ENCODE measurements at regions not wholly inside any gene's neighbourhood (a gene's known extent, or its start where the extent isn't known, plus 50 kb on each side); places are given as distances from the start of the nearest gene placed in this dataset.

DNA sequence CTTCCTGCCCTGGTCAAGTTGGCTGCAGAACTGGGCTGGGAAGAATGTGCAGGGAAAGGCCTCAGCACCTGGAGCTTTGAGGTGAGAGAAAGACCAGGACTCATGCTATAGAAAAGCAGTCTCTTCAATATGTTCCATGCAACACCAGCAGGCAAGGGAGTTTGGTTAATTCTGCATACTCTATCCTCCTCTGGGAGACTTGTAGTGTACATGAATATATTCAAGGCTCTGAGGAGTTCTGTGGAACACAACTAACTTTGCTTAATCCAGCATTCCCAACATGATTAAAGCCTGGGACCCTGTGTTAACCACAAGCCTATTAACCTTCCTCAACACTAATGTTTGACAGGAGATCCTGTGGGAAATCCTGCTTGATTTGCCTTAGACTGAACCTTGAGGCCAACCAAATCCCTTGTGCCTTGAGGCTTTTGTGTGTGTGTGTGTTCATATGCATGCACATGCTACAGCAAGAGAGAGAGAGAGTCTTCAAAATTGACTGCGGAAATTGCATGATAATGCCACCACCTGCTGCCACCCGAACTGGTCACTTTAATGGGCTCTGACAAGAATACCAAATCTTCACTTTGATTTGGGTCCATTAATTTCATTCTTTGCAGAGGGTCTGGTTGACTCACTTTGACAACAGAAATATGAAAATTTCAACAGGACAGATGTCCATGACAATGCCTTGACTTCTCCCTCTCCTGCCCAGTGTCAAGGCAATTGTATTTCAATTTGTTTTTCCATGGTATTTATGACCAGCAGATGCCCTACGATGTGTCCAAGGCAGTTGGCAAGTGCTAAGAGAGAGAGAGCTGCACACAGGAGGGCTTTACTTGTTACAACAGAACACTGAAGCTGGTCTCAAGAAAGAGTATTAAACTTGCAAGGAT lies 238.2 kb upstream of the ZBED5 start:
- DNase-seq (ENCODE audit: extremely low spot score, unreplicated experiment), result no peak
- TF ChIP-seq, protein P1, sequence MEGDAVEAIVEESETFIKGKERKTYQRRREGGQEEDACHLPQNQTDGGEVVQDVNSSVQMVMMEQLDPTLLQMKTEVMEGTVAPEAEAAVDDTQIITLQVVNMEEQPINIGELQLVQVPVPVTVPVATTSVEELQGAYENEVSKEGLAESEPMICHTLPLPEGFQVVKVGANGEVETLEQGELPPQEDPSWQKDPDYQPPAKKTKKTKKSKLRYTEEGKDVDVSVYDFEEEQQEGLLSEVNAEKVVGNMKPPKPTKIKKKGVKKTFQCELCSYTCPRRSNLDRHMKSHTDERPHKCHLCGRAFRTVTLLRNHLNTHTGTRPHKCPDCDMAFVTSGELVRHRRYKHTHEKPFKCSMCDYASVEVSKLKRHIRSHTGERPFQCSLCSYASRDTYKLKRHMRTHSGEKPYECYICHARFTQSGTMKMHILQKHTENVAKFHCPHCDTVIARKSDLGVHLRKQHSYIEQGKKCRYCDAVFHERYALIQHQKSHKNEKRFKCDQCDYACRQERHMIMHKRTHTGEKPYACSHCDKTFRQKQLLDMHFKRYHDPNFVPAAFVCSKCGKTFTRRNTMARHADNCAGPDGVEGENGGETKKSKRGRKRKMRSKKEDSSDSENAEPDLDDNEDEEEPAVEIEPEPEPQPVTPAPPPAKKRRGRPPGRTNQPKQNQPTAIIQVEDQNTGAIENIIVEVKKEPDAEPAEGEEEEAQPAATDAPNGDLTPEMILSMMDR (IDR thresholded peaks at IDR 0.05), result no peak
- Mint-ChIP-seq H3K9me3 (ENCODE audit: unreplicated experiment) (peaks cover 6% of the 10 kb centered on the region), H3K36me3 (ENCODE audit: unreplicated experiment) (no peaks in the 10 kb centered on the region), H3K4me3 (ENCODE audit: unreplicated experiment) (no peak overlapping the region), H3K27me3 (ENCODE audit: unreplicated experiment) (peaks cover 69% of the 10 kb centered on the region), H3K27ac (ENCODE audit: unreplicated experiment) (no peak overlapping the region), H3K4me1 (ENCODE audit: unreplicated experiment) (no peaks in the 10 kb centered on the region)

DNA sequence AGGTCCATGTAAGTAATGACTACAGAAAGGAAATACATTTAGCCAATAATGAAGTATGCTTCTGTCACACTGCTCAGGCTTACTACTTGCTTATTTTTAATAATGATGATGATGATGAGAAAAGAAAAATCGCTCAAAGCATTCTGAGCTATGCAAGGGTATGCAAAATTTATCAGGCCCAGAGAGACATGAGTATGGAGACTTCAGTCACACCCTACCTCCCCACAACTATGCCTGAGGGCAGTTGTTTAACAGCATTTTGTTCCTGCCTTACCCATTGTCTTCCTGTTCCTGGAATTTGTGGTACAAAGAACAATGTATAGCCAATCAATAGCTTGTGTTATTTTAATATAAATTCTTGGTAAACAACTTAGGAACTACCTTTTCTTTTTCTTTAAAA lies 232.6 kb upstream of the ZBED5 start:
- no peak overlapping the region for H3K27ac Mint-ChIP-seq (ENCODE audit: unreplicated experiment)
- TF ChIP-seq, protein P1 (IDR thresholded peaks at IDR 0.05), result no peak
- peaks cover 6% of the 10 kb centered on the region for H3K9me3 Mint-ChIP-seq (ENCODE audit: unreplicated experiment)
- no peak for DNase-seq (ENCODE audit: extremely low spot score, unreplicated experiment)
- no peaks in the 10 kb centered on the region for H3K36me3 Mint-ChIP-seq (ENCODE audit: unreplicated experiment)
- no peaks in the 10 kb centered on the region for H3K4me1 Mint-ChIP-seq (ENCODE audit: unreplicated experiment)
- H3K4me3 Mint-ChIP-seq (ENCODE audit: unreplicated experiment), result no peak overlapping the region
- H3K27me3 Mint-ChIP-seq (ENCODE audit: unreplicated experiment), result peaks cover 22% of the 10 kb centered on the region

- TF ChIP-seq, protein P1 (IDR thresholded peaks at IDR 0.05), result no peak
- no peak overlapping the region for H3K4me3 Mint-ChIP-seq (ENCODE audit: unreplicated experiment)
Observed at GRCh38 chr11:11089805-11090204, 232.0 kb upstream of the ZBED5 start.

GRCh38 chr11:11086979-11087378 lies 229.1 kb upstream of the ZBED5 start:
- Mint-ChIP-seq H3K27ac (ENCODE audit: unreplicated experiment) (no peak overlapping the region), H3K4me1 (ENCODE audit: unreplicated experiment) (no peaks in the 10 kb centered on the region), H3K36me3 (ENCODE audit: unreplicated experiment) (no peaks in the 10 kb centered on the region), H3K4me3 (ENCODE audit: unreplicated experiment) (no peak overlapping the region), H3K9me3 (ENCODE audit: unreplicated experiment) (peaks cover 6% of the 10 kb centered on the region), H3K27me3 (ENCODE audit: unreplicated experiment) (peaks cover 31% of the 10 kb centered on the region)
- TF ChIP-seq, protein P1 (IDR thresholded peaks at IDR 0.05), result no peak
- DNase-seq (ENCODE audit: extremely low spot score, unreplicated experiment), result no peak

More at GRCh38 chr11:11089805-11090204, 232.0 kb upstream of the ZBED5 start:
- H3K9me3 Mint-ChIP-seq (ENCODE audit: unreplicated experiment), result peaks cover 6% of the 10 kb centered on the region
- DNase-seq (ENCODE audit: extremely low spot score, unreplicated experiment), result no peak
- no peaks in the 10 kb centered on the region for H3K4me1 Mint-ChIP-seq (ENCODE audit: unreplicated experiment)
- H3K27ac Mint-ChIP-seq (ENCODE audit: unreplicated experiment), result no peak overlapping the region
- no peaks in the 10 kb centered on the region for H3K36me3 Mint-ChIP-seq (ENCODE audit: unreplicated experiment)
- H3K27me3 Mint-ChIP-seq (ENCODE audit: unreplicated experiment), result peaks cover 20% of the 10 kb centered on the region

DNA sequence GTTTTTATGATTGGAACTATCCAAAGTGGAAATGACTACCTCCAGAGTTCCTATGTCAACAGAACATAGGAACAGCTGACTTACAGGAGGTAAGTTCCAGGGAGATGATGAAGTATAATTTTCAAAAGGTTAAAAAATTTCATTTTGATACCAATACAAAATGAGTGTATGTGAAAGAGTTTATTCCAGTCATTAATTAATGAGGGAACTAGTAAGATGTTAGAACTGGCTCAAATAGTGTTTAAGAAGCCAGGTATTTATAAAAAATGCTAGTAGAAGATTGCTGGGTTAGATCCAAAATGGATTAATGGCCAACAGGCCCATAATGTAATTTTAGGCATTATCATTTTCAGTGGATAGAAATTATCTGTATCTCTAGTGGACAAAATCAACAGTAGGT lies 227.7 kb upstream of the ZBED5 start:
- DNase-seq (ENCODE audit: extremely low spot score, unreplicated experiment), result no peak
- no peaks in the 10 kb centered on the region for H3K36me3 Mint-ChIP-seq (ENCODE audit: unreplicated experiment)
- H3K27me3 Mint-ChIP-seq (ENCODE audit: unreplicated experiment), result peaks cover 41% of the 10 kb centered on the region
- H3K4me3 Mint-ChIP-seq (ENCODE audit: unreplicated experiment), result no peak overlapping the region
- no peaks in the 10 kb centered on the region for H3K9me3 Mint-ChIP-seq (ENCODE audit: unreplicated experiment)
- H3K4me1 Mint-ChIP-seq (ENCODE audit: unreplicated experiment), result no peaks in the 10 kb centered on the region
- H3K27ac Mint-ChIP-seq (ENCODE audit: unreplicated experiment), result no peak overlapping the region
- TF ChIP-seq, protein P1 (IDR thresholded peaks at IDR 0.05), result no peak

Measured in osteocyte (in vitro differentiated cells).